ENCODE measurements at regions not wholly inside any gene's neighbourhood (a gene's known extent, or its start where the extent isn't known, plus 50 kb on each side); places are given as distances from the start of the nearest gene placed in this dataset.
A peak's percentile ranks its signal among the peaks of the same experiment; 100 is the strongest.

DNA sequence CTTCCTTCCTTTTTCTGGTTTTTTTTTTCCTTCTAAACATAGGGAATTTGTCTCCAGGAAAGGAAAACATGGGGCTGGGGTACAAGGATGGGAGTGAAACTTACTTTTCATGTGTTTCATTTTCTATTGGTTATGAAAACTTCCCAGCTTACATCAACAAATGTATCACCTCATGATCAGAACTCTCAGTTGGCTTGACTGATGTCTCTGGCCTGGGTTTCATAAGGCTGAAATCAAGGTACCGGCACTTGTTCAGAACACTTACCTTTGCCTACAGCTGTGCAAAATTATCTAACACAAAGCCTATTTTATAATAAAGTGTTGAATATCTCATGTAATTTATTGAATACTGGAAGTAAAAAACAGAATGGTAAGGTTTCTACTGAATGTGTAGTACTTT, 91.8 kb upstream of the STT3B start:
- DNase-seq: no peak

- DNase-seq: no peak
These were observed 90.0 kb upstream of the STT3B start for GRCh38 chr3:31442755-31443154.

DNA sequence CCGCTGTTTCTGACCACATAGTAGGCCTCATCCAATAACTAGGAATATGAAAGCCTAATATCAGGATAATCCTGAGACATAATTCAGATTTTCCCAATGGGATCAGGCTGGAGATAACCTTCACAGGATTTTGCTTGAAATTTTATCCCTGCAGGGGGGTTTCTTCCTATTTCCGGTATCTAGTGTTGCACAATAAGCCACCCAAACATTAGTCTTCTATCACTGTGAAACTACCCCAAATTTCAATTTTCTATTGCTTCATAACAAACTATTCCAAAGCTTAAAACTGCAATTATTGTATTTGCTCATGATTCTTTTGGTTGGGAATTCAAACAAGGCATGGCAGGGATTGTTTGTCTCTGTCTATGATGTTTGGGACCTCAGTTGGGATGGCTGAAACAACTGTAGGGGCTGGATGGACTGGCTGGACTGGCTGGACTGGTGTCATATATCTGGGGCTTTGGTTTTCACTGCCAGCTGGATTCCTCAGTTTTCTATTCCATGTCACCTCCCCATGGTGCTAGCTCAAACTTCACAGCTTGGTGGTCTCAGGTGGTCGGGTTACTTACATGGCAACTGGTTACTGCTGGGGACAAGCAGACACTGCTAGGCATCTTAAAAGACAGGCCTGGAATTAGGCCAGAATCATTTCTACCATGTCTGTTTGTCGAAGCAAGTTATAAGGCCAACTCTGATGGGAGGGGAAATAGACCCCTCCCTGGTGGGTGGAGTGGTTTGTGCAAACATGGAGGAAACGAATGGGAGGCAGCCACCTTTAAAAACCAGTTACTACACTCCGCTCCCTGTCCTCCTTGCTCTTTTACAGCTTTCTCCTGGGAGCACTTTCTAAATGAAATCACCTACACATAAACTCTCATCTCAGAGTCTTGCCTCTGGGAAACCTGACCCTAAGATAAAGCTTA, 88.2 kb upstream of the STT3B start:
- DNase-seq: no peak

GRCh38 chr3:31445701-31446100, 87.0 kb upstream of the STT3B start:
- no peak for DNase-seq

- DNase-seq: no peak
These were observed 84.5 kb upstream of the STT3B start for GRCh38 chr3:31448035-31448881.

DNA sequence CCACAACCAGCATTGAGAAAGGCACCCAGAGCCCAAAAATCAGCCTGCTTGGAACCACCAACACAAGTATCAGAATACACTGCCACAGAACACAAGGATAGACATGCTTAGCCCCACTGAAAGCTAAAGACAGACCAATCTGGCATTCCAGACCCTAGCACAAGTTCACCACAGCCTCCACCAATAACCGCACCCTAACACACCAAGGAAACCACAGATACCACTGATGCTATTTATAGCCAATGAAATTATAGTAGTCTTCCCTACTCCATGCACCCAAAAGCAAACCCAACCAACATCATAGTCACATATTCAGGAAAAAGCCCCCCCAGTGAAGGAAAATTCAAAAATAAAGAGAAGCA, 83.9 kb upstream of the STT3B start:
- DNase-seq: no peak

- DNase-seq: no peak
These were observed 83.4 kb upstream of the STT3B start for GRCh38 chr3:31449318-31449717.

GRCh38 chr3:31450345-31450744, 82.4 kb upstream of the STT3B start:
- no peak for DNase-seq

DNA sequence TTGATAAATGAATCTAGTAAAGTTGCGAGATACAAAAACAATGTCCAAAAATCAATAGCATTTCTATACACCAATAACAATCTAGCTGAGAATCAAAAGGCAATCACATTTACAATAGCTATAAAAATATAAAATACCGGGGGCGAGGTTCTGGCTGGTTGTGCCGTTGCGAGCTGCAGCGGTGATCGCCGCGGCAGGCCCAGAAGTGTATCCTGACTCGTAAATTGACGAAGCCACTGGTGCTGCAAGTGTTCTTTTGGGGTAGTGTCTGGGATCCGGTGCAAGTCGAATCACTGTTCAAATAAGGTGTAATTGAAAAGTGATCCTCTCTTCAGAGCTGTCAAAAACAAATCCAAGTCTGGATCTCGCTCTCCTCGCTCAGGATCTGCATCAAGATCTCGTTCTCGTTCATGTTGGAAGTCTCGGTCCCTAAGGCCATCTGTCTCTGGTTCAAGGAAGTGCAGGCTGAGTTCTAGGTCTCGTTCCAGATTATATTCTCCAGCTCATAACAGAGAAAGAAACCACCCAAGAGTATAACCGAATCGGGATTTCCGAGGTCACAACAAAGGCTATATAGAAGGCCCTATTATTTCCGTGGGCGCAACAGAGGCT, 80.1 kb upstream of the STT3B start:
- no peak for DNase-seq

- no peak for DNase-seq
These were observed 79.3 kb upstream of the STT3B start for GRCh38 chr3:31453430-31453829.

GRCh38 chr3:31455524-31455923, 77.2 kb upstream of the STT3B start:
- DNase-seq: no peak

DNA sequence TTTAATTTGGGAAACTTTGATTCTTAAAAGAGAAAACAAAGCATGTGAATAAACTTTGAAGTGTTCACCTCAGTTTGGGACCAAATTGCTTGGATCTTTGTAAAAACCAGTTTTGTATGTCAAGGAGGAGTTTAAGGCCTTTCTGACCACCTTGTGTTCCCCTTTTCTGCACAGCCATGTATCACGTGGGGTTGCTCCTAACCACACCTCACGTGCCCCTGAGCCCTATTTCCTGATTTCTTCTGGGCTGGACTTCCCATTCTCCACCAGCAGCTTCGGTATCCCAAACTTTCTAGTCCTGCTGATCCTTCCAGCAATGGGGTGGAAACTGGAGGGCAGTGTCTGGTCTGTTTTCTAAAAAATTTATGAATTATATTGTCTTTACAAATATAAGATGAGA, 76.4 kb upstream of the STT3B start:
- peak; percentile 47 for DNase-seq

DNA sequence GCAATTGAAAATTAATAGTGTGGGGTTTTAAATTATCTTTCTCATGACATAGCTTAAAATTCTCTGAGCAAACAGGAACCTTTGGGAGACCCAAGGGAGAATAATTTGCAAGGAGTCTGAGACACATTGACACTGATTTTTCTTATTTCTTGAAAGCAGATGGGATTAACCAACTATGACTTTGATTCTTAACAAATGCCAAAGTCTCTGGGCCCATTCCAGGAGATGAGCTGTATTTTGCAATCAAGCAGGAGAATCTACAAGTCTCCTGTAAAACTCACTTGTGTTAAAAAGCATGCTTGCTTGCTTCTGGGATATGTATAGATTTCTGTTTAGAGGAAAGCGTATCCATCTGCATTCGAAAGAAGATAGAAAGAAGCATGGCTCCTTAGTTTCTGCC, 71.3 kb upstream of the STT3B start:
- no peak for DNase-seq

DNA sequence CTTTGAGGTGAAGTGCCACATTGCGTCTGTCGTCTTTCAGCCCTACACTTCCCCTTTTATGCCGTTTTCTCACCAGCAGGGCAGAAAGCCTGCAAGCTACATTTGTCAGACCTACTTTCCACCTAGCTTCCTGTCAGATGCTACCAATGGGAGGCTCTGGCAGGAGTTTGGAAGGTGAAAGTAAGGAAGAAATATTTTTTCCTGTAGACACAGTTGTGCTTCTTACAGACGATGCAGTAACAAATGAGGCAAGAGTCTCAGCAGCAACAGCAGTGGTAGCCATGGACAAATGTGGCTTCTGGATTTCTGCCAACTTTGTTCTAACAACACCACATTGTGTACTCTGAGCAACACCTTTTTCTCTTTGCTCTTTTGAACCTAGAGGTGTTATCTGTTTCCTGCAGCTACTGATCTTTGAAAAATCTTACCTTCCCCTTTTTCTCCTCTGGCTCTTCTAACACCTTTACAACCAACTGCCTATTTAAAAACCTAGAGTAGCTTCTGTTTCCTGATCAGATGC, 70.6 kb upstream of the STT3B start:
- peak; percentile 31 for DNase-seq

- DNase-seq: no peak
These were observed 66.7 kb upstream of the STT3B start for GRCh38 chr3:31465999-31466398.

GRCh38 chr3:31466866-31467265, 65.9 kb upstream of the STT3B start:
- no peak for DNase-seq

- no peak for DNase-seq
These were observed 64.3 kb upstream of the STT3B start for GRCh38 chr3:31468433-31468832.

DNA sequence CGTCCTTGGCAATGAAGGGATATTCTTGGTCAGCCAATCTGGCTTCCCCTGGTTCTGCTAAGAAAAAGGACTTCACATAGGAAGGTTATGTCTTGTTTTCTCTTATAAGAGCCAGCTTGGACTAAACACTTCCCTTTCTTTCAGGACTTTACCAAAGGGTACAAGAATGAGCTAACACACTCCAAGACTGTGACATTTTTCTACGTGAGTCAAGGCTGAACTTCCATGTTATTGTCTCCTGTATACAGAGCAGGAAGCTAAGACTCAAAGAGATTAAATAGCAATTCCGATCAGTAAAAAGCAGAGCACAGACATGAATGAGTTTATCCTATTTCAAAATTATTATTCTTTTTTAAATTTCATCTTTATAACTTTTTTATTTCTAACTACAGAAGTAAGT, 63.3 kb upstream of the STT3B start:
- peak; percentile 31 for DNase-seq

DNA sequence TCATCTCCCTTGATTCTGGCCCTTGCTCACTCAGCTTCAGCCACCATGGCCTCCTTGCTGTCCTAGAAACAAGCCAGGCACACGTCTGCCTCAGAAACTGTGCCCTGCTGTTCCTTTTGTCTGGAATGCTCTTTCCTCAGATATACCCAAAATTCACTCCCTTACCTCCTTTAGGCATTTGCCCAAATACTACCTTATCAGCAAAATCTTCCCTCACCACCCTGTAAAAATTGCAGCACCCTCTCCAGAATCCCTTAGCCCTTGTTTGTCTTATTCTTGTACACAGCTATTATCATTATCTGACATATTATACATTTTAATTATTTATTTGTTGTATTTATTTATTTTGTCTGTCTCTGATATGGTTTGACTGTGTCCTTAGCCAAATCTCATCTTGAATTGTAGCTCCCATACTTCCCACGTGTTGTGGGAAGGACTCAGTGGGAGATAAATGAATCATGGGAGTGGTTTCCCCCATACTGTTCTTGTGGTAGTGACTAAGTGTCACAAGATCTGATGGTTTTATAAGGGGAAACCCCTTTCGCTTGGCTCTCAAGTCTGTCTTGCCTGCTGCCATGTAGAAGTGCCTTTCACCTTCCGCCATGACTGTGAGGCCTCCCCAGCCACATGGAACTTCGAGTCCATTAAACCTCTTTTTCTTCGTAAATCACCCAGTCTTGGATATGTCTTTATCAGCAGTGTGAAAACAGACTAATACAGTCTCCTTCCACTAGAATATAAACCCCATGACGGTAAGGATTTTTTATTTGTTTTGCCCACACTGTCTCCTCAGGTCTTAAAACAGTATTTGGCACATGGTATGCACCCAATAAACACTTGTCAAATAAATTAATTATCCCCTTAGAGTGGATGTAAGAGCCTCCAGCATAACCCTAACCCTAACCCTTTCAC, 60.0 kb upstream of the STT3B start:
- peak; percentile 83 for DNase-seq

- DNase-seq: no peak
These were observed 56.5 kb upstream of the STT3B start for GRCh38 chr3:31476209-31476608.

DNA sequence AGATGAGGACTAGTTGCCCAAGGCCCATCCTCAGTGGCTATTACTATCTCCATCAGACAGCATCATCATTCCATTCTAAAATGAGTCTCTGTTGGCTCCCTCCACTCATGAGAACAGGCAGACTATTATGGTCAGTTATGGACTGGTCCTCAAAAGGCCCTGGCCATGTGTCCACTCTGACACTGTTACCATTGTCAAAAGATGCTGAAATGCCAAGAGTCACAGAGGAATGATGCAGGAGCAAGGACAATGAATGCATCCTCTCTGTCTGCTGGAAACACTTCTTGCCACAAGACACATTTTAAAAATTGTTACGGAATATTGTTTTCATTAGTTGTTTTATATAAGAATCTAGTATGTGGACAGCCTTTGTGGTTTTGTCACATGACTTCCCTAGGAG, 53.3 kb upstream of the STT3B start:
- no peak for DNase-seq

DNA sequence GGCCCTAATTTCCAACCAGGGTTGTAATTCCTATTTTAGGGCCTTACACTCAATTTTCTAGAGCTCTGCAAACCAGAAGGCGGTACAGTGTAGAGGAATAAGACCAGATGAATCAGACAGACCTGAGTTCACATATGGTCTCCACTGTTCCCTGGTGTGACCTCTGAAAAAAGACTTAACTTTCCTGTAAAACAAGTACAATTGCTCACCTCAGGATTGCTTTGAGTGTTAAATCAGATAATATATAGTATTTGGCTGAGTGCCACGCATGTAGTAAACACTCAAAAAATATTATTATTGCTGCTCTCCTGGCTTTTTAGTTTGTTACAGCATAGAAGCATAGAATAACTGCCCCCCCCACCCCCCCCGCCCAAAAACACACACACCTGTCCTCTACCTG, 51.0 kb upstream of the STT3B start:
- DNase-seq: no peak

Measured in inflammatory macrophage treated with lipopolysaccharide for 4 hours (primary cell).